GM23338 (cell line): ENCODE measurements at regions not wholly inside any gene's neighbourhood (a gene's known extent, or its start where the extent isn't known, plus 50 kb on each side); places are given as distances from the start of the nearest gene placed in this dataset.

ENCODE experiments used
- ATAC-seq: fragments of 200-7000 bp; cut with Tn5 transposase; 3 replicates; pipeline ENCODE4 v1.9.1; 2020
- DNase-seq: peaks from one replicate; pipeline ENCODE4 v3.0.0-alpha.2; 2015; ENCODE audit warnings: low spot score
- H2AFZ ChIP-seq: fragments of 200-600 bp; sonication (generic); 2 replicates; pipeline ENCODE4 v1.8.0; 2016; ENCODE audit warnings: antibody characterized with exemption, mild to moderate bottlenecking, moderate library complexity
- H3F3A ChIP-seq: fragments of 200-600 bp; sonication (generic); replicated peaks from 2 replicates; pipeline ENCODE4 v1.8.0; 2017; ENCODE audit warnings: antibody characterized with exemption, mixed run types, low read depth
- H3K27ac ChIP-seq: fragments of 200-600 bp; sonication (generic); 2 replicates; pipeline ENCODE4 v1.6.1; 2016; ENCODE audit warnings: low read depth
- H3K27me3 ChIP-seq: fragments of 200-600 bp; sonication (generic); 2 replicates; pipeline ENCODE4 v1.8.0; 2016; ENCODE audit warnings: mild to moderate bottlenecking, mixed run types, moderate library complexity; ENCODE audit not compliant: insufficient read depth
- H3K36me3 ChIP-seq: fragments of 200-600 bp; sonication (generic); 2 replicates; pipeline ENCODE4 v1.8.0; 2016; ENCODE audit warnings: mild to moderate bottlenecking; ENCODE audit not compliant: insufficient read depth
- H3K4me1 ChIP-seq: fragments of 200-600 bp; sonication (generic); 2 replicates; pipeline ENCODE4 v1.8.0; 2016; ENCODE audit warnings: mild to moderate bottlenecking, moderate library complexity; ENCODE audit not compliant: insufficient read depth
- H3K4me2 ChIP-seq: fragments of 200-600 bp; sonication (generic); 2 replicates; pipeline ENCODE4 v1.7.1; 2017; ENCODE audit warnings: mixed run types
- H3K4me3 ChIP-seq: fragments of 200-600 bp; sonication (generic); 2 replicates; pipeline ENCODE4 v1.6.1; 2016; ENCODE audit warnings: mixed run types
- H3K79me2 ChIP-seq: fragments of 200-600 bp; sonication (generic); replicated peaks from 2 replicates; pipeline ENCODE4 v1.8.0; 2017; ENCODE audit warnings: mild to moderate bottlenecking; ENCODE audit not compliant: insufficient read depth
- H3K9me2 ChIP-seq: fragments of 200-600 bp; sonication (generic); 2 replicates; pipeline ENCODE4 v1.8.0; 2017; ENCODE audit not compliant: insufficient read depth
- H4K20me1 ChIP-seq: fragments of 200-600 bp; sonication (generic); replicated peaks from 2 replicates; pipeline ENCODE4 v1.8.0; 2017; ENCODE audit warnings: mild to moderate bottlenecking; ENCODE audit not compliant: insufficient read depth
- H3K27ac Mint-ChIP-seq: 2 replicates; pipeline ENCODE4 v1.8.0; 2020; ENCODE audit warnings: inconsistent platforms, mild to moderate bottlenecking, moderate library complexity, mixed read lengths
- H3K27me3 Mint-ChIP-seq: 3 replicates; pipeline ENCODE4 v1.8.0; 2022; ENCODE audit warnings: low read depth, mild to moderate bottlenecking, moderate library complexity, mixed read lengths, inconsistent platforms; ENCODE audit not compliant: insufficient read depth, poor library complexity
- H3K36me3 Mint-ChIP-seq: 3 replicates; pipeline ENCODE4 v1.8.0; 2021; ENCODE audit warnings: low read depth, mild to moderate bottlenecking, inconsistent platforms, moderate library complexity, mixed read lengths
- H3K4me1 Mint-ChIP-seq: 3 replicates; pipeline ENCODE4 v1.8.0; 2020; ENCODE audit warnings: mild to moderate bottlenecking, inconsistent platforms, mixed read lengths
- H3K4me3 Mint-ChIP-seq: 3 replicates; pipeline ENCODE4 v1.8.0; 2021; ENCODE audit warnings: moderate library complexity, mild to moderate bottlenecking, inconsistent platforms, mixed read lengths
- H3K9me3 Mint-ChIP-seq: 3 replicates; pipeline ENCODE4 v1.8.0; 2020; ENCODE audit warnings: moderate library complexity, mild to moderate bottlenecking, inconsistent platforms, mixed read lengths
- CREB1 ChIP-seq: fragments of 250-450 bp; sonication (Bioruptor Pico); IDR thresholded peaks from 2 replicates; pipeline ENCODE4 v1.5.0; 2020; ENCODE audit warnings: low read depth, mild to moderate bottlenecking, moderate library complexity
- CTCF ChIP-seq, 2 experiments: fragments of 200-600 bp in 1 of 2; sonication (generic) in 1 of 2; conservative IDR thresholded peaks; 2 replicates each; pipeline versions ENCODE4 v1.5.1 to v1.6.1; 2016 to 2017; ENCODE audit warnings: antibody characterized with exemption in 2 of 2, low read depth in 2 of 2, mild to moderate bottlenecking in 2 of 2, moderate library complexity in 1 of 2
- ETS1 ChIP-seq: IDR thresholded peaks from 2 replicates; pipeline ENCODE4 v1.6.1; 2016; ENCODE audit warnings: antibody characterized with exemption
- EZH2 ChIP-seq: fragments of 200-600 bp; sonication (generic); IDR thresholded peaks from one replicate; pipeline ENCODE4 v1.8.0; 2017; ENCODE audit warnings: antibody characterized with exemption, mild to moderate bottlenecking, low read depth; ENCODE audit not compliant: unreplicated experiment
- NANOG ChIP-seq: IDR thresholded peaks from 2 replicates; pipeline ENCODE4 v1.6.1; 2016; ENCODE audit warnings: antibody characterized with exemption, borderline replicate concordance
- POLR2AphosphoS5 ChIP-seq: IDR thresholded peaks from 2 replicates; pipeline ENCODE4 v1.6.1; 2016; ENCODE audit warnings: antibody characterized with exemption, low read depth
- STAT1 ChIP-seq: IDR thresholded peaks from one replicate; pipeline ENCODE4 v1.6.1; 2016; ENCODE audit warnings: antibody characterized with exemption; ENCODE audit not compliant: unreplicated experiment
- ZNF114 ChIP-seq: fragments of 250-450 bp; sonication (Bioruptor Pico); IDR thresholded peaks from 2 replicates; pipeline ENCODE4 v1.5.0; 2020; ENCODE audit warnings: mild to moderate bottlenecking, moderate library complexity
- ZNF331 ChIP-seq: fragments of 250-450 bp; sonication (Bioruptor Pico); IDR thresholded peaks from 2 replicates; pipeline ENCODE4 v1.5.0; 2020; ENCODE audit warnings: low read depth, mild to moderate bottlenecking, moderate library complexity
- ZNF462 ChIP-seq: fragments of 250-450 bp; sonication (Bioruptor Pico); IDR thresholded peaks from 2 replicates; pipeline ENCODE4 v1.5.0; 2020; ENCODE audit warnings: mild to moderate bottlenecking, moderate library complexity

GRCh38 chr5:109604758-109605157 is 85.0 kb upstream of the MAN2A1 start (continued):
- no peak for TF ChIP-seq ZNF462
- no peak for TF ChIP-seq ZNF114 (CRISPR knock-in tag)
- TF ChIP-seq ZNF331 (CRISPR knock-in tag), result no peak
- TF ChIP-seq CREB1 (CRISPR knock-in tag), result no peak
- no peak for TF ChIP-seq CTCF (conservative IDR thresholded peaks at IDR 0.05; ENCODE audit: low read depth in 2 of 2)
- no peak for TF ChIP-seq EZH2
- TF ChIP-seq POLR2AphosphoS5, result no peak

- Histone ChIP-seq H3K27me3 (no peaks in the 10 kb centered on the region), H3K4me3 (no peak overlapping the region), H3K9me2 (no peaks in the 10 kb centered on the region), H3K4me2 (no peak overlapping the region), H4K20me1 (no peaks in the 10 kb centered on the region), H2AFZ (peak overlapping the region; percentile 38; the same call in 1 of the 2 replicates), H3K36me3 (no peaks in the 10 kb centered on the region), H3K4me1 (no peaks in the 10 kb centered on the region), H3K79me2 (no peaks in the 10 kb centered on the region), H3F3A (no peaks in the 10 kb centered on the region), H3K27ac (no peak overlapping the region)
- peaks cover 5% of the 10 kb centered on the region; the same call in 2 of the 3 replicates for H3K4me1 Mint-ChIP-seq
- H3K36me3 Mint-ChIP-seq, result no peaks in the 10 kb centered on the region
- H3K27me3 Mint-ChIP-seq, result no peaks in the 10 kb centered on the region
- DNase-seq (no peak), ATAC-seq (peak; percentile 49)
- no peak overlapping the region for H3K27ac Mint-ChIP-seq
- no peaks in the 10 kb centered on the region for H3K9me3 Mint-ChIP-seq
- no peak overlapping the region for H3K4me3 Mint-ChIP-seq
- TF ChIP-seq NANOG, result no peak
- no peak for TF ChIP-seq STAT1
- no peak for TF ChIP-seq EZH2
- TF ChIP-seq POLR2AphosphoS5, result no peak
- TF ChIP-seq CTCF (conservative IDR thresholded peaks at IDR 0.05; ENCODE audit: low read depth in 2 of 2), result no peak
- no peak for TF ChIP-seq ZNF114 (CRISPR knock-in tag)
- TF ChIP-seq ETS1, result no peak
Measured at GRCh38 chr5:109601736-109602135, 88.0 kb upstream of the MAN2A1 start.
